ENCODE measurements at regions not wholly inside any gene's neighbourhood (a gene's known extent, or its start where the extent isn't known, plus 50 kb on each side); places are given as distances from the start of the nearest gene placed in this dataset.

GRCh38 chr19:30165228-30165813 is 206.9 kb upstream of the ZNF536 start:
- H3K36me3 ChIP-seq, result no peaks in the 10 kb centered on the region
- 77 to 84% methylated on average over 5 to 8 of the region's 10 CpGs for WGBS, 2 donors
- H3K27ac ChIP-seq, result no peak overlapping the region
- no peak for TF ChIP-seq POLR2A (IDR thresholded peaks at IDR 0.05)
- TF ChIP-seq CTCF (IDR thresholded peaks at IDR 0.05), result no peak
- DNase-seq, result no peak
- no peak overlapping the region for H3K4me3 ChIP-seq
- no peaks in the 10 kb centered on the region for H3K4me1 ChIP-seq
- no peaks in the 10 kb centered on the region for H3K9me3 ChIP-seq
- no peaks in the 10 kb centered on the region for H3K27me3 ChIP-seq
- intact Hi-C loops (cut with DNase I), result no loop called here

DNA sequence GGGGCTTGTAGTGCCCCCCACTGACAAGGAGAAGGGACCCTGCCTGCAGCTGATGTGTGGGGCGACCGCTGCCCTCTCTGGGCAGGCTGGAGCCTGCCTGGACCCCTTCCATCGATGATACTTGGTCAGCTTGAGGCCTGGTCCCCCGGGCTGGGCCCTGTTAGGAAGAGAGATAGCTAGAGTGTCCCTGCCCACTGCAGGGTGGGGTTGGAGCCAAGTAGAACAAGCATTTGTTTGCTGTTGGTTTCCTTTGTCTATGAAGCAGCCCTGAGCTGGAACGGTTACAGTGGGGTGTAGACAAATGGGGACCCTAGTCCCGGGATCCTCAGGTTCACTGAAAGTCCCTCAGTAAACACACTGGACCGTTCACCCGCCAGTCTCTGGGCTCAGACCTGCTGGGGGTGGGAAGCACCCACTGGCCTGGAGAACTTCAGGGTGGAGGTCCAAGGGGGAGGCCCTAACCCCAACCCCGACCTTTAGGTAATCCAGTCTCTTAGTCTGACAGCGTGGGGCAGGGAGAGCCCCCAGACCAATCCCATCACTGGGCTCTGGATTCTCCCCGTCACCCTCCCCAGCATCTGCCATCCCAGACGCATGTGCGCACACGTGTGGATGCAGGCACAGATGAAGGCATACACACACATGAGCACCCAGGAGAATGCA is 204.8 kb upstream of the ZNF536 start:
- Histone ChIP-seq H3K4me1 (no peaks in the 10 kb centered on the region), H3K27me3 (no peaks in the 10 kb centered on the region), H3K9me3 (no peaks in the 10 kb centered on the region), H3K36me3 (no peaks in the 10 kb centered on the region), H3K27ac (no peak overlapping the region), H3K4me3 (no peak overlapping the region)
- intact Hi-C loops (cut with DNase I), result no loop called here
- no peak for DNase-seq
- WGBS, 2 donors, result 75 to 89% methylated on average over 4 to 7 of the region's 14 CpGs
- TF ChIP-seq POLR2A (IDR thresholded peaks at IDR 0.05) (no peak), CTCF (IDR thresholded peaks at IDR 0.05) (no peak)

DNA sequence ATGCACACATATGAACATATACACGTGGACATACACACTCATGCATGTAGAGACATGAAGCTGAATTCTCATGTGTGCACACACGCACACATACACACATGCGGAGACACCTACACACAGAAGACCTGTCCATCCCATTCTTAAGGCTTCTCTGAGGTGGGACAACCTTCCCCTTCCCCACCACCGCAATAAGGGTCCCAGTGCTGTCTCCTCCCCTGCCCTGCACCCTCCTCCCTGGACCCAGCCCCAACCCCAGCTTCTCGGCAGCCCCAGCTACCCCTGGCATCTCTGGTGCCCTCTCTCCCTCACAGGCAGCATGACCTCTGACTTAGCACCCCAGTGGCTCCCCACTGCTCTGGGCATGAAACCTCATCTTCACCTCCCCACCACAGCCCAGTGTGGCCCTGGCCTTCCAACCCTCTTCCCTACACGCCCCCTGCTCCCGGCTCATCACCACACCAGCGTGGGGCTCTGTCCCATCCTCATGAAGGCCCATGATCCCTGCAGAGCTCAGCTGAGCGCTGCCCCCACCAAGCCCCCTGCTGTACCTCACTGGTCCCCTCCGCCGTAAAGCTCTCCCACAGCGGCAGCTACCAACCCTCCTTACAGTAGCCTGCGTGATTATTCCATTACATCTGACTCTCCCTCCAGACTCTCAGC is 204.1 kb upstream of the ZNF536 start:
- TF ChIP-seq POLR2A (IDR thresholded peaks at IDR 0.05) (no peak), CTCF (IDR thresholded peaks at IDR 0.05) (no peak)
- H3K9me3 ChIP-seq, result no peaks in the 10 kb centered on the region
- no peaks in the 10 kb centered on the region for H3K36me3 ChIP-seq
- intact Hi-C loops (cut with DNase I), result no loop called here
- no peaks in the 10 kb centered on the region for H3K27me3 ChIP-seq
- no peak overlapping the region for H3K4me3 ChIP-seq
- 82 to 85% methylated on average over 8 to 10 of the region's 13 CpGs for WGBS, 2 donors
- no peak for DNase-seq
- H3K27ac ChIP-seq, result no peak overlapping the region
- no peaks in the 10 kb centered on the region for H3K4me1 ChIP-seq

DNA sequence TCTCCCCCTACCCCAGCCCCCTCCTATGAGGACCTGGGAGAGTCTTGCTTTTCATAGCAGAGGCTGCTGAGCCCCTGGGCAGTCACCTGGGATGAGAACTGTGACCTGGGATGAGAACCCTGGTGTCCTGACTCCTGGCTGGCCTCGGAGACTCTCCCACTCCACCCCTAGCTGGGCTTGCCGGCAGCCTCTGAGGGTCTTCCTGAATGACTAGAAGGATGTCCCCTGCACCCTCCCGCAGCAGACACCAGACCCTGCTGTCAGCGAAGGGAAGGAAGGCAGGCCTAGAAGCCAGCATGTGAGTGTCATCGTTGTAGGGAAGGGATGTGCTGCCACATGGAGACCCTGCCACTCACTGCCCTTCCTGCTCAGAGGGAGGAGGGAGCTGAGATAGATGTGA is 203.4 kb upstream of the ZNF536 start:
- Histone ChIP-seq H3K27ac (no peak overlapping the region), H3K36me3 (no peaks in the 10 kb centered on the region), H3K4me3 (no peak overlapping the region), H3K4me1 (no peaks in the 10 kb centered on the region), H3K27me3 (no peaks in the 10 kb centered on the region), H3K9me3 (no peaks in the 10 kb centered on the region)
- DNase-seq, result no peak
- WGBS, 2 donors, result 75% methylated on average over 1 of the region's 5 CpGs; no CpG with 5 or more reads in 1 of the 2 donors
- TF ChIP-seq CTCF (IDR thresholded peaks at IDR 0.05), result no peak
- intact Hi-C loops (cut with DNase I), result no loop called here

GRCh38 chr19:30169196-30169900 is 202.8 kb upstream of the ZNF536 start:
- WGBS, 2 donors, result 60 to 87% methylated on average over 1 to 3 of the region's 9 CpGs
- intact Hi-C loops (cut with DNase I), result no loop called here
- Histone ChIP-seq H3K27me3 (no peaks in the 10 kb centered on the region), H3K27ac (no peak overlapping the region), H3K36me3 (no peaks in the 10 kb centered on the region), H3K4me1 (no peaks in the 10 kb centered on the region), H3K9me3 (no peaks in the 10 kb centered on the region), H3K4me3 (no peak overlapping the region)
- no peak for TF ChIP-seq POLR2A (IDR thresholded peaks at IDR 0.05)
- DNase-seq, result no peak

Data from esophagus squamous epithelium (tissue), 5 donors.